ENCODE measurements at regions not wholly inside any gene's neighbourhood (a gene's known extent, or its start where the extent isn't known, plus 50 kb on each side); places are given as distances from the start of the nearest gene placed in this dataset.

- DNase-seq = no peak
These were observed 65.7 kb upstream of the RTN4 start for GRCh38 chr2:55115761-55116597.

GRCh38 chr2:55114597-55114996, 64.3 kb upstream of the RTN4 start:
- DNase-seq = no peak
- peaks cover 35% of the 10 kb centered on the region for H3K4me1 ChIP-seq (ENCODE audit: low read length)
- H3K9ac ChIP-seq (ENCODE audit: low read length) = no peak overlapping the region
- H3K4me2 ChIP-seq (ENCODE audit: low read depth, low read length, poor library complexity, severe bottlenecking) = no peak overlapping the region
- H3K36me3 ChIP-seq (ENCODE audit: insufficient read depth, low read length) = no peaks in the 10 kb centered on the region
- H4K20me1 ChIP-seq (ENCODE audit: insufficient read depth, low read depth, low read length) = no peaks in the 10 kb centered on the region
- H3K27ac ChIP-seq (ENCODE audit: low read length) = no peak overlapping the region
- no peaks in the 10 kb centered on the region for H3K9me3 ChIP-seq (ENCODE audit: low read length)
- no peak overlapping the region for H2AFZ ChIP-seq (ENCODE audit: low read length)
- H3K79me2 ChIP-seq (ENCODE audit: low read length) = no peaks in the 10 kb centered on the region
- H3K4me3 ChIP-seq (ENCODE audit: low read length) = no peak overlapping the region
- no peaks in the 10 kb centered on the region for H3K9me2 ChIP-seq (replicated peaks; ENCODE audit: insufficient read depth, low read length)
- no peaks in the 10 kb centered on the region for H3K27me3 ChIP-seq (ENCODE audit: low read length)

More at GRCh38 chr2:55115761-55116597, 65.7 kb upstream of the RTN4 start:
- H3K27me3 ChIP-seq (ENCODE audit: low read length) = no peaks in the 10 kb centered on the region
- no peak overlapping the region for H3K27ac ChIP-seq (ENCODE audit: low read length)
- H3K79me2 ChIP-seq (ENCODE audit: low read length) = no peaks in the 10 kb centered on the region
- no peak overlapping the region for H2AFZ ChIP-seq (ENCODE audit: low read length)
- H3K4me3 ChIP-seq (ENCODE audit: low read length) = no peak overlapping the region
- H3K36me3 ChIP-seq (ENCODE audit: insufficient read depth, low read length) = no peaks in the 10 kb centered on the region
- H3K4me1 ChIP-seq (ENCODE audit: low read length) = peaks cover 49% of the 10 kb centered on the region
- no peak overlapping the region for H3K4me2 ChIP-seq (ENCODE audit: low read depth, low read length, poor library complexity, severe bottlenecking)
- no peak overlapping the region for H3K9ac ChIP-seq (ENCODE audit: low read length)
- H3K9me2 ChIP-seq (replicated peaks; ENCODE audit: insufficient read depth, low read length) = no peaks in the 10 kb centered on the region
- H4K20me1 ChIP-seq (ENCODE audit: insufficient read depth, low read depth, low read length) = no peaks in the 10 kb centered on the region
- no peaks in the 10 kb centered on the region for H3K9me3 ChIP-seq (ENCODE audit: low read length)

GRCh38 chr2:55114082-55114481, 63.8 kb upstream of the RTN4 start:
- H3K9me3 ChIP-seq (ENCODE audit: low read length) = no peaks in the 10 kb centered on the region
- H3K4me2 ChIP-seq (ENCODE audit: low read depth, low read length, poor library complexity, severe bottlenecking) = no peak overlapping the region
- DNase-seq = no peak
- H3K9ac ChIP-seq (ENCODE audit: low read length) = no peak overlapping the region
- H2AFZ ChIP-seq (ENCODE audit: low read length) = no peak overlapping the region
- peaks cover 30% of the 10 kb centered on the region for H3K4me1 ChIP-seq (ENCODE audit: low read length)
- no peaks in the 10 kb centered on the region for H3K36me3 ChIP-seq (ENCODE audit: insufficient read depth, low read length)
- no peak overlapping the region for H3K27ac ChIP-seq (ENCODE audit: low read length)
- no peaks in the 10 kb centered on the region for H3K27me3 ChIP-seq (ENCODE audit: low read length)
- H3K4me3 ChIP-seq (ENCODE audit: low read length) = no peak overlapping the region
- no peaks in the 10 kb centered on the region for H3K79me2 ChIP-seq (ENCODE audit: low read length)
- no peaks in the 10 kb centered on the region for H3K9me2 ChIP-seq (replicated peaks; ENCODE audit: insufficient read depth, low read length)
- no peaks in the 10 kb centered on the region for H4K20me1 ChIP-seq (ENCODE audit: insufficient read depth, low read depth, low read length)

GRCh38 chr2:55112229-55113031, 62.2 kb upstream of the RTN4 start:
- H3K36me3 ChIP-seq (ENCODE audit: insufficient read depth, low read length) = no peaks in the 10 kb centered on the region
- H3K4me1 ChIP-seq (ENCODE audit: low read length) = peaks cover 13% of the 10 kb centered on the region
- no peak overlapping the region for H3K4me3 ChIP-seq (ENCODE audit: low read length)
- no peak overlapping the region for H3K27ac ChIP-seq (ENCODE audit: low read length)
- H3K27me3 ChIP-seq (ENCODE audit: low read length) = no peaks in the 10 kb centered on the region
- no peak overlapping the region for H3K4me2 ChIP-seq (ENCODE audit: low read depth, low read length, poor library complexity, severe bottlenecking)
- no peaks in the 10 kb centered on the region for H4K20me1 ChIP-seq (ENCODE audit: insufficient read depth, low read depth, low read length)
- no peaks in the 10 kb centered on the region for H3K9me3 ChIP-seq (ENCODE audit: low read length)
- H2AFZ ChIP-seq (ENCODE audit: low read length) = no peak overlapping the region; the same call in 1 of the 2 replicates
- DNase-seq = no peak
- H3K79me2 ChIP-seq (ENCODE audit: low read length) = no peaks in the 10 kb centered on the region
- no peaks in the 10 kb centered on the region for H3K9me2 ChIP-seq (replicated peaks; ENCODE audit: insufficient read depth, low read length)
- H3K9ac ChIP-seq (ENCODE audit: low read length) = no peak overlapping the region

GRCh38 chr2:55111570-55112228, 61.4 kb upstream of the RTN4 start:
- Histone ChIP-seq H3K4me1 (ENCODE audit: low read length) (peaks cover 11% of the 10 kb centered on the region), H3K36me3 (ENCODE audit: insufficient read depth, low read length) (no peaks in the 10 kb centered on the region), H4K20me1 (ENCODE audit: insufficient read depth, low read depth, low read length) (no peaks in the 10 kb centered on the region), H3K27me3 (ENCODE audit: low read length) (no peaks in the 10 kb centered on the region), H3K79me2 (ENCODE audit: low read length) (no peaks in the 10 kb centered on the region), H3K9me3 (ENCODE audit: low read length) (no peaks in the 10 kb centered on the region), H3K9ac (ENCODE audit: low read length) (no peak overlapping the region), H3K27ac (ENCODE audit: low read length) (no peak overlapping the region), H2AFZ (ENCODE audit: low read length) (no peak overlapping the region), H3K9me2 (replicated peaks; ENCODE audit: insufficient read depth, low read length) (no peaks in the 10 kb centered on the region), H3K4me3 (ENCODE audit: low read length) (no peak overlapping the region), H3K4me2 (ENCODE audit: low read depth, low read length, poor library complexity, severe bottlenecking) (no peak overlapping the region)
- no peak for DNase-seq

- Histone ChIP-seq H3K4me2 (ENCODE audit: low read depth, low read length, poor library complexity, severe bottlenecking) (no peak overlapping the region), H3K4me1 (ENCODE audit: low read length) (peaks cover 11% of the 10 kb centered on the region), H3K9me3 (ENCODE audit: low read length) (no peaks in the 10 kb centered on the region), H2AFZ (ENCODE audit: low read length) (no peak overlapping the region), H3K9ac (ENCODE audit: low read length) (no peak overlapping the region), H3K9me2 (replicated peaks; ENCODE audit: insufficient read depth, low read length) (no peaks in the 10 kb centered on the region), H3K4me3 (ENCODE audit: low read length) (no peak overlapping the region), H3K27ac (ENCODE audit: low read length) (no peak overlapping the region), H4K20me1 (ENCODE audit: insufficient read depth, low read depth, low read length) (no peaks in the 10 kb centered on the region), H3K36me3 (ENCODE audit: insufficient read depth, low read length) (no peaks in the 10 kb centered on the region), H3K79me2 (ENCODE audit: low read length) (no peaks in the 10 kb centered on the region), H3K27me3 (ENCODE audit: low read length) (no peaks in the 10 kb centered on the region)
- no peak for DNase-seq
These were observed 60.9 kb upstream of the RTN4 start for GRCh38 chr2:55111230-55111569.

GRCh38 chr2:55109219-55109891, 59.1 kb upstream of the RTN4 start:
- Histone ChIP-seq H3K36me3 (ENCODE audit: insufficient read depth, low read length) (no peaks in the 10 kb centered on the region), H3K9me2 (replicated peaks; ENCODE audit: insufficient read depth, low read length) (no peaks in the 10 kb centered on the region), H3K9ac (ENCODE audit: low read length) (no peak overlapping the region), H4K20me1 (ENCODE audit: insufficient read depth, low read depth, low read length) (no peaks in the 10 kb centered on the region), H3K4me2 (ENCODE audit: low read depth, low read length, poor library complexity, severe bottlenecking) (no peak overlapping the region), H3K4me3 (ENCODE audit: low read length) (no peak overlapping the region), H3K4me1 (ENCODE audit: low read length) (peaks cover 11% of the 10 kb centered on the region), H2AFZ (ENCODE audit: low read length) (no peak overlapping the region), H3K27ac (ENCODE audit: low read length) (no peak overlapping the region), H3K27me3 (ENCODE audit: low read length) (no peaks in the 10 kb centered on the region), H3K9me3 (ENCODE audit: low read length) (no peaks in the 10 kb centered on the region), H3K79me2 (ENCODE audit: low read length) (no peaks in the 10 kb centered on the region)
- no peak for DNase-seq
